GM12865 (cell line): ENCODE measurements at regions not wholly inside any gene's neighbourhood (a gene's known extent, or its start where the extent isn't known, plus 50 kb on each side); places are given as distances from the start of the nearest gene placed in this dataset.
"Not testable (repeated sequence)": the region's sequence is repeated elsewhere in the genome, so short reads cannot be mapped to it uniquely, and the experiment has no call there.

Experiments
- DNase-seq: peaks from one replicate; pipeline ENCODE4 v3.0.0; 2010; ENCODE audit warnings: low read depth
- H3K4me3 ChIP-seq: 2 replicates; pipeline ENCODE4 v1.5.1; 2011; ENCODE audit warnings: mild to moderate bottlenecking, low read depth, low read length, control low read depth
- CTCF ChIP-seq: IDR thresholded peaks from 2 replicates; pipeline ENCODE4 v1.5.1; 2011; ENCODE audit warnings: low read length, control low read depth, low read depth, inconsistent platforms; ENCODE audit not compliant: insufficient read depth; ENCODE audit errors: missing control alignments

GRCh38 chrX:75873993-75874392, 88.9 kb upstream of the MAGEE2 start:
- DNase-seq: no peak
- no peak for TF ChIP-seq CTCF
- no peak overlapping the region for H3K4me3 ChIP-seq

GRCh38 chrX:75883446-75883845, 98.4 kb upstream of the MAGEE2 start:
- H3K4me3 ChIP-seq: no peak overlapping the region
- no peak for DNase-seq
- no peak for TF ChIP-seq CTCF

GRCh38 chrX:75887833-75888232, 102.8 kb upstream of the MAGEE2 start:
- TF ChIP-seq CTCF: no peak
- no peak overlapping the region for H3K4me3 ChIP-seq
- DNase-seq: no peak

- H3K4me3 ChIP-seq: no peak overlapping the region
- TF ChIP-seq CTCF: no peak
- no peak for DNase-seq
Observed at GRCh38 chrX:75892749-75893148, 107.7 kb upstream of the MAGEE2 start.

- TF ChIP-seq CTCF: no peak
- H3K4me3 ChIP-seq: no peak overlapping the region
- DNase-seq: no peak
Observed at GRCh38 chrX:75893281-75893680, 108.2 kb upstream of the MAGEE2 start.

- TF ChIP-seq CTCF: no peak
- H3K4me3 ChIP-seq: no peak overlapping the region
- no peak for DNase-seq
Observed at GRCh38 chrX:75911716-75912115, 126.7 kb upstream of the MAGEE2 start.

GRCh38 chrX:75957107-75957610, 172.1 kb upstream of the MAGEE2 start:
- TF ChIP-seq CTCF: no peak
- DNase-seq: no peak
- no peak overlapping the region for H3K4me3 ChIP-seq

- H3K4me3 ChIP-seq, DNase-seq: not testable (repeated sequence)
Observed at GRCh38 chrX:75961321-75961720, 176.3 kb upstream of the MAGEE2 start.
